SK-N-SH (cell line): ENCODE measurements at regions not wholly inside any gene's neighbourhood (a gene's known extent, or its start where the extent isn't known, plus 50 kb on each side); places are given as distances from the start of the nearest gene placed in this dataset.

Source experiments
- CTCF ChIP-seq: fragments of 200-600 bp; sonication (generic); IDR thresholded peaks from 2 replicates; pipeline ENCODE4 v1.6.1; 2017; ENCODE audit warnings: antibody characterized with exemption, mild to moderate bottlenecking, moderate library complexity
- MAX ChIP-seq: IDR thresholded peaks from 2 replicates; pipeline ENCODE4 v1.4.0; 2012; ENCODE audit warnings: low read depth
- NRF1 ChIP-seq: IDR thresholded peaks from 2 replicates; pipeline ENCODE4 v1.6.1; 2012; ENCODE audit warnings: low read depth, mild to moderate bottlenecking, low read length
- PBX3 ChIP-seq: IDR thresholded peaks from 2 replicates; pipeline ENCODE4; 2012
- POLR2AphosphoS5 ChIP-seq: IDR thresholded peaks from 2 replicates; pipeline ENCODE4 v1.6.1; 2012; ENCODE audit warnings: low read depth, low read length
- RCOR1 ChIP-seq: fragments of 150-350 bp; IDR thresholded peaks from 2 replicates; pipeline ENCODE4 v1.6.1; 2017; ENCODE audit warnings: antibody characterized with exemption, low read length
- RXRA ChIP-seq: IDR thresholded peaks from 2 replicates; pipeline ENCODE4 v1.4.0; 2012; ENCODE audit warnings: low read depth, mild to moderate bottlenecking, borderline replicate concordance
- TAF1 ChIP-seq: IDR thresholded peaks from 2 replicates; pipeline ENCODE4 v1.6.1; 2012; ENCODE audit warnings: low read depth, mild to moderate bottlenecking, low read length, moderate library complexity, borderline replicate concordance
- YY1 ChIP-seq: IDR thresholded peaks from 2 replicates; pipeline ENCODE4 v1.4.0; 2012; ENCODE audit warnings: low read depth, mild to moderate bottlenecking

GRCh38 chr1:79226963-79227362 lies 220.4 kb upstream of the ADGRL4 start:
- TF ChIP-seq CTCF (no peak), YY1 (no peak), PBX3 (no peak), POLR2AphosphoS5 (no peak), NRF1 (no peak), MAX (no peak), TAF1 (no peak), RCOR1 (no peak), RXRA (no peak)
